GDM1 (cell line): ENCODE measurements at regions not wholly inside any gene's neighbourhood (a gene's known extent, or its start where the extent isn't known, plus 50 kb on each side); places are given as distances from the start of the nearest gene placed in this dataset.
"Not testable (repeated sequence)": the region's sequence is repeated elsewhere in the genome, so short reads cannot be mapped to it uniquely, and the experiment has no call there.

Experiments
- DNase-seq: peaks from one replicate; lab custom pipeline; 2025; lab: John Stamatoyannopoulos, UW

- no peak for DNase-seq
Observed at GRCh38 chr6:115630424-115631024, 430.2 kb downstream of the FRK start.

GRCh38 chr6:115629415-115629814 is 431.3 kb downstream of the FRK start:
- DNase-seq: no peak

GRCh38 chr6:115618256-115618655 is 442.4 kb downstream of the FRK start:
- DNase-seq: no peak

- no peak for DNase-seq
Observed at GRCh38 chr6:115617031-115617430, 443.7 kb downstream of the FRK start.

- DNase-seq: no peak
Observed at GRCh38 chr6:115613488-115613887, 447.2 kb downstream of the FRK start.

GRCh38 chr6:115612796-115613479 is 447.8 kb downstream of the FRK start:
- no peak for DNase-seq

- no peak for DNase-seq
Observed at GRCh38 chr6:115612216-115612615, 448.5 kb downstream of the FRK start.

- no peak for DNase-seq
Observed at GRCh38 chr6:115610696-115611095, 450.0 kb downstream of the FRK start.

- no peak for DNase-seq
Observed at GRCh38 chr6:115609111-115609510, 451.6 kb downstream of the FRK start.

GRCh38 chr6:115602466-115602865 is 458.2 kb downstream of the FRK start:
- no peak for DNase-seq

- DNase-seq: no peak
Observed at GRCh38 chr6:115601509-115601908, 459.2 kb downstream of the FRK start.

- DNase-seq: no peak
Observed at GRCh38 chr6:115601064-115601463, 459.6 kb downstream of the FRK start.

GRCh38 chr6:115594891-115595290 is 465.8 kb downstream of the FRK start:
- DNase-seq: no peak

GRCh38 chr6:115592025-115592424 is 468.7 kb downstream of the FRK start:
- no peak for DNase-seq

GRCh38 chr6:115589072-115589471 is 471.6 kb downstream of the FRK start:
- not testable (repeated sequence) for DNase-seq

- DNase-seq: no peak
Observed at GRCh38 chr6:115583290-115583689, 477.4 kb downstream of the FRK start.

GRCh38 chr6:115582386-115582785 is 478.3 kb downstream of the FRK start:
- DNase-seq: no peak

GRCh38 chr6:115579565-115579964 is 481.1 kb downstream of the FRK start:
- DNase-seq: not testable (repeated sequence)

- no peak for DNase-seq
Observed at GRCh38 chr6:115577270-115577669, 483.4 kb downstream of the FRK start.

- no peak for DNase-seq
Observed at GRCh38 chr6:115575285-115575684, 485.4 kb downstream of the FRK start.

- no peak for DNase-seq
Observed at GRCh38 chr6:115573861-115574260, 486.8 kb downstream of the FRK start.

- DNase-seq: no peak
Observed at GRCh38 chr6:115570331-115570730, 490.4 kb downstream of the FRK start.

- no peak for DNase-seq
Observed at GRCh38 chr6:115554060-115554459, 506.6 kb downstream of the FRK start.

- DNase-seq: no peak
Observed at GRCh38 chr6:115551527-115551926, 509.2 kb downstream of the FRK start.
